ENCODE measurements at regions not wholly inside any gene's neighbourhood (a gene's known extent, or its start where the extent isn't known, plus 50 kb on each side); places are given as distances from the start of the nearest gene placed in this dataset.

DNA sequence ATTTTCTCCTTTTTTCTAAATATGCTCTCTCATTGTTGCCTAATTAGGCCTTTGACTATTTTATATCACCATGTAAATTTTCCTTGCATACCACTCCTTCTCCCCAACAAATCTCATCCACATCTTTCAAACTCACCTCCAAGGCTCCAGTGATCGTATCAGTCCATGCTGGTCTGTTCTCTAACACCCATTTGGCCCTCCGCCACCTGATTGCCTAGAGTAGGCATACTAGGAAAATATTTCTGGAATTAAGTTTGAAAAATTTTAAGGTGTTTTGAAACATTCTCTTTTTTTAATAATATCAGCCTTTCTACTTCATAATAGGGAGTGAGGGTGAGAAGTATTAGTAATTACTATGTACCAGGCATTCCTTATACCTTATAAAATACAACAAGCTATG, 473.9 kb downstream of the FGF9 start:
- TF ChIP-seq CTCF (conservative IDR thresholded peaks at IDR 0.05; ENCODE audit: low read length), result no peak
- no peak for TF ChIP-seq EZH2phosphoT487 (IDR thresholded peaks at IDR 0.05; ENCODE audit: borderline replicate concordance)
